ENCODE measurements at regions not wholly inside any gene's neighbourhood (a gene's known extent, or its start where the extent isn't known, plus 50 kb on each side); places are given as distances from the start of the nearest gene placed in this dataset.
"Not testable (repeated sequence)": the region's sequence is repeated elsewhere in the genome, so short reads cannot be mapped to it uniquely, and the experiment has no call there.

DNA sequence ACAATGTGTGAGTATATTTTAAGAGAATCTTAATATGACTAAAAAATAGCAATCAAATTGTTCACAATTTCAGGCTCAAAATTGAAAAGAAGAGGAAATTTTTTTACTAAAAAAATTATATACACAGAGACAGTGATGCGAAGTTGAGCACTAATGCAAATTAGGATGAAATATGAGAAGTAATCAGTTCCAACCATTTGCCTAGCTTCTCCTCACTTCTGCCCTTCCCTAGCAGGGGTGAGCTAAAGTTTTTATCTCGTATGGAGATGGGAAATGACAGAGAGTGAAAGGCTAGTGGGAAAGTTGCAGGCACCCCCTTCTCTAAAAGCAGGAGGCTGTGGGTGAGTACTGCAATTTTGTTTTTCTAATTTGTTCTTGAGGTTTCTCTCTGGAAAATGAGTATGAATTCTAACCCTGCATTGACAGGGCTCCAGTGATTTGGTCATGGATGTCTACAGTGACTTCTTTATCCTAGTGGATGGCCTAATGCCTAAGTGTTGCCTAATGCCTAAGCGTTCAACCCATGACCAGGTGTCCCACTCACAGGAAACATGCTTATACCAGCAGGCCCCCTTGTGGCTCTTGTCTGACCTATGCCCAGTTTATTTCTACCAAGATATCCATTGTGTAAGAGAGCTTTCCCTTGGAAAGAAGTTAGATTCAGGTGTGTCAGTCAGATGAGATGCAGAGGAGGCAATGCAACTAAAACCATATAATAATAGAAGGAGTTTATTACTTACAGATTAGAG is 78.0 kb upstream of the HNMT start:
- no peak for DNase-seq (ENCODE audit: low read depth in 2 of 2)

DNA sequence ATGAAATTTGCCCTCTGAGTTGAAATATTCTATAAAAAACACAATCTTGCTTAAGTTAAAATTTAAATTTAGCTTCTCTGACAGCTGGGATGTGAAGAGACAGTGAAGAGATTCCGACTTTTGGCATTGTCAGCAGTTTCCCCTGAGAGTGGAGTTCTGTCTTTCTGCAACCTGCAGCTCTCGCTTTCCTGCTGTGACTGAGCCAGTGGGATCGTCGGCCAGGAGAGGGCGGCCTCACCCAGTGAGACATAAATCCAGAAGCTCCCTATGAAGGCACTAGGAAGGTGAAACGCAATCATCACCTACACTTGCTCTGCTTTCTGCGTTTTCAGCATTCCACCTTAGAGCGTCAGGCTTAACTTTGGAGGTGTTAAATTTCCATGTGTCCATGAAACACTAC is 75.4 kb upstream of the HNMT start:
- DNase-seq (ENCODE audit: low read depth in 2 of 2) = no peak

DNA sequence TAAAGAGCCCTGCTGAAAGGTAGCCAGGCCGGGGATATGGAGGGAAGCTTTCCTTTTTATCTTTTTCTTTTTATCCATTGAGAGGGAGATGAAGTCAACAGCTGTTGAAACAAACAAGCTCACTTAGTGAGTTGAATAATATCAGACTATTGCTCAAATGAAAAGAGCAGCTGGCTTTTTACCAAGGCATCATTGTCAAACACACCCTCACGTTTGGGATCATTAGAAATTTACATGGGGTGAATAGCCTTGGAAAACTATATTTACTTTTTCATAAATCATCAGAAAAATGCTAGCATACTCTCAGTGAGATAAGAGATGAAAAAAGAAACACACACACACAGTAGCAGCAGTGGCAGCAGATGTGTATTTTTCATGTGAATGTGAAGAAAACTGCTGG is 71.5 kb upstream of the HNMT start:
- DNase-seq (ENCODE audit: low read depth in 2 of 2) = no peak

DNA sequence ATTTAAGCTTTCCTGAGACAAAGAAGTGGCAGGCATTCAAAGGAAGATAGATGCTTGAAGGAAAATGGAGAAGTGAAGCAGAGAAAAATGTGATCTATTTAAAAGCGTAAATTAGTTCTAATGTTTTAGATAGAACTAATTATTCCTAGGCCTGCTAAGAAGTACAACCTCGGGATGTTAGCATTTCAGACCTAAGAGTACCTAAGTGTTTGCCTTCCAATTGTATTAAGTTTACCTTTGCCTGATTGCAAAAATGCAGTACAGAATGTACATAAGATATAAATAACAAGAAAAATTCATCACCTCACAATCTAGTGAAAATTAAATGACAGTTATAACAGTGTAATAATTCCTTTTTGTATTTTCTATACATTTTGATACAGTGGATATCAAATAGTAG is 71.1 kb upstream of the HNMT start:
- DNase-seq (ENCODE audit: low read depth in 2 of 2) = no peak

DNA sequence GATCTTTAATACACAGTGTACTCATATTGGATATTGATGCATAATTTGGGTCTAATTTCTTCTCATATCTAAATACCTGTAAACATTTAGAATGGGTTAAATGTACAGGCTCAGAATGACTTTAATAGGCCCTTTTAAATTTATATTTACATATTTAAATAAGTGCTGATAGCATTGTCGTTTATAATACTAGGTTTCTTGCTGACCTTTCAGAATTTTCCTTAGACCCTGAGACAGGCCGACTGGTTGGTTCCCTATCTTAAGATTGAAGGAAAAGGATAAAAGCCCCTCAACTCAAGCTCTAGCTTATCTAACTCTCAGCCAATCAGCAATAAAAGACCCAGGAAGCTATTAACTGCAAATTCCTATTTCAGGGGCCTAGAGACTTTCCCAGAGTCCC is 67.8 kb upstream of the HNMT start:
- no peak for DNase-seq (ENCODE audit: low read depth in 2 of 2)

DNA sequence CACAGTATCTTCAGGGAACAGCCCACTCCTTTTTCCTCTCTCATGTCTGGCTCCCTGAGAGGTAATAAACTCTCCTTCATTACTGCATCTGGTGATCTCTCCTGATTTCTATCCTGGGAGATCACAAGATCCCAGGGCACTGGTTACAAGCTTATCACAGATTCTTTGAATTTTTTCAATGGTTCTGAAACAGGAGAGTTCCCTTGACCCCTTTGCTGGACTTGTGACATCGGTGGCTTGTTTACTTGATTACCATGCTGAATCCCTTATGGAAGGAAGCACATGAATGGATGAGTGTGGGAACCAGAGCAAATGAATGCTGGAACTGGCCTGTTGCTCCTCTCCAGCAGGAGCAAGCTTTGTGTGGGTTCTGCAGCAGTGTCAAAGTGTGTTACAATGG is 67.2 kb upstream of the HNMT start:
- DNase-seq (ENCODE audit: low read depth in 2 of 2) = no peak

DNA sequence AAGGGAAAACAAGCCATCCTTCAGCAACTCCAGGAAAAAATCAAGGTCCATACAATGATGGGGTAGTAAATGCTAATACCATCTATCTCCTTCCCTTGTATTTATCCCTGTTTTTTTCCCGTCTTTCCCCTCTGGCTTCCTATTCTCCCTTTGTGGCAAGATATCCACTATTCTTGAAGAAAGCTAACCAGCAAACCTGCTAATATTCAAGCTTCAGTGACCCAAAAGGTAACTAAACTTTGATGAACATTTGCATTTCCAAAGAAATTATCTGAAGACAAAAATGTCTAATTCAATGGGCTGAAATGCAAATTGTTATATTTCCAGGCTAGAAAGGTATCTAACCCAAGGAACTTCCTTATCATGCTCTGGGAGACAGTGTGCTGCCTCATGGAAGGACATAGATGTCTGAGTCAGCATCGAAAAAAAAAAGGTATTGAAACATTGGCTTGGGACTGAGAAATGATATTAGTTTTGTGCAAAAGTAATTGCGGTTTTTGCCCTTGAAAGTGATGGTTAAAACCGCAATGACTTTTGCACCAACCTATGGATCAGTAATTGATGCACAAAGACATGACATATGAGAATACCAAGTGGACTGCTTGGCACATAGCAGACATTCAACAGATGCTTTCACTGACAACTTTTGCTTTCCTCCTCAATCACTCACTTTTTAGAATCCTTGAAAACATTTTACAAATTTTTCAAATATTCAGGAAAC is 63.7 kb upstream of the HNMT start:
- DNase-seq (ENCODE audit: low read depth in 2 of 2) = no peak

DNA sequence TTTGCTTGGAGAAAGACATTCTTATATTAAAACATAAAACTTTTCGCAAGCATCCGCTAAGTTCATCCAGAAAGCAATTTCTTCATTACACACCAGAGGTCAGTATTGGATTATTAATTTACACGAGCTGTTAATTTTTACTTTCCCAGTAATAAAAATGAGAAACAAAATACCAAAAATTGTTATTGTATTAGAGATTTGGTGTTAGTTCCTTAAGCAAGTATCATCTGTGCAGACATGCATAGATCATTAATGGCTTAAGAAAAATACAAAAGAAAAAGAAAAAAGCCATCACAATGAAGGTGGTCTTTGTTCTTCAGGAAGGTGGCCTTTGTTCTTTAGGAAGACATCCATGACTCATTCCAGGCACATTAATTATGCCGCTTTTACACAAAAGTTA is 53.6 kb upstream of the HNMT start:
- no peak for DNase-seq (ENCODE audit: low read depth in 2 of 2)

DNA sequence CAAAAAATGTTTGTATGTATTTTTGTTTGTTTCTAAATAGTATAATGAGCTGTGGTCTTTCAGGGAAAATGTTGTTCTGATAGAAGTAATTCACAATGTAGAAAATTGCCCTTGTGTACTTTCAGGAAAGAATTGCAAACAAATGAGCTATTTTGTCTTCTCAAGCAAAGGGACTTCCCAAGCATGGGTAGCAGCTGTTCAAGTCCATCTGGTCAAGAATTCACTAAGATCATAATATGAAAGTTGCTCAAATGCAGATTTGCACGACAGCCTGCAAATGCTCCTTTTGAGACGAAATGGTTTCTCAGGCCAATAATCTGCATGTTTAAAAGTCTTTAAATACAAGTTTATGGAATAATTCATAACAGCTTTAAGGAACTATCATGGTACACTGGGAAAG is 51.9 kb upstream of the HNMT start:
- DNase-seq (ENCODE audit: low read depth in 2 of 2) = no peak

DNA sequence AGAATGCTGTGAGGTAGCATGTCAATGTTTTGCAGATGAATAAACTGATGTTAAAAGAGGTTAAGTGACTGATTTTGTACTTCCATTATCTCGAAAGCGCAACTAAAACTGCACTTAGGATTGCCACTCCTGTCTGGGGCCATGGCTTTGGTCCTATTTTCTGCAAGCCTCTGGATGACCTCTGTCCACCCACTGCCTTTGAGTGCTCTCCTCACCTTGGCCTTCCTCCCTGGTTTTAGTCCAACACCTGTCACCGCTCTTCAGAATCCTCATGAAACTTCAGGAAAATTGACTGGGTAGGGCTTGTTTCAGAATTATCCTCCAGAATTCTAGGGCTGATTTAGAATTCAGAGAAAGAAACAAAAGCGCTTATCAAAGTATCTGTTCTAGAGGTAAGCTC is 51.1 kb upstream of the HNMT start:
- DNase-seq (ENCODE audit: low read depth in 2 of 2) = no peak

DNA sequence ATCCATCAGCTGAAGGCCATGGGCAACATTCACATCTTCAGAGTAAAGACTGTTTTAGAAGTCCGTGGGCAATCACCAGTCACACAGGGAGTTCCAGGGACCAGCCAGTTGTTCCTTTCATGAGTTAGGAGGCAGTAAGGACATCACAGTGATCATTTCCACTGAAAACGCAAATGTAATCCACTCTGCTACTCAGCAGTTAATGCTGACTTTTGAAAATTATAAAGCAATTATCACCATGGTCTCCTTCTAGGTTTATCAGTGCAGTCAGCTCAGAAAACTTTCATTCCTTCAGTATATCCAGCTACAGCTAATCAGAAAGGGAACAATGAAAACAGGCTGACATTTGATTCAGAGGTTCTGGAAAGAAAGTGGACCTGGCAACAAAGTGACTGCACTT is 50.6 kb upstream of the HNMT start:
- DNase-seq (ENCODE audit: low read depth in 2 of 2) = not testable (repeated sequence)

Measured in stimulated activated CD8-positive, alpha-beta memory T cell treated with anti-CD3 and anti-CD28 coated beads, Interleukin-7, amount 100 ng/mL, for 4 hours (primary cell).